GM12878 (cell line): ENCODE measurements at regions not wholly inside any gene's neighbourhood (a gene's known extent, or its start where the extent isn't known, plus 50 kb on each side); places are given as distances from the start of the nearest gene placed in this dataset.

ENCODE experiments used
- ATAC-seq: fragments of 200-7000 bp; cut with Tn5 transposase; 3 replicates; pipeline ENCODE4 v1.9.1; 2020; ENCODE audit warnings: mild to moderate bottlenecking, moderate library complexity
- BruUV-seq: library from RNA; stranded (reverse); fragments of 400-500 nt; replicated peaks from 2 replicates; lab custom pipeline; 2021; lab: Mats Ljungman, UMichigan
- CTCF ChIA-PET: fragments of 300-600 bp; sonication (Branson Sonifier 250); formaldehyde crosslinking; extraction: SDS; loops from one replicate; lab custom pipeline; 2021; ENCODE audit warnings: inconsistent platforms; lab: Yijun Ruan, JAX
- POLR2A ChIA-PET: fragments of 350-600 bp; formaldehyde crosslinking; extraction: SDS; loops from one replicate; lab custom pipeline; 2021; ENCODE audit warnings: inconsistent platforms; lab: Charles Lee
- RAD21 ChIA-PET: fragments of 300-600 bp; sonication (Branson Sonifier 250); formaldehyde crosslinking; loops from one replicate; lab custom pipeline; 2023; ENCODE audit warnings: antibody characterized with exemption; ENCODE audit not compliant: unreplicated experiment; lab: Charles Lee
- SMC1A ChIA-PET: fragments of 300-600 bp; sonication (Branson Sonifier 250); formaldehyde crosslinking; loops from one replicate; lab custom pipeline; 2023; ENCODE audit not compliant: unreplicated experiment, uncharacterized antibody; lab: Charles Lee
- DNase-seq: peaks from one replicate; pipeline ENCODE4 v3.0.0-alpha.2; 2011; ENCODE audit warnings: low read depth, low spot score
- FAIRE-seq: peaks from 3 replicates; lab custom pipeline; 2011; peaks lifted over from hg19 to GRCh38; lab: Jason Lieb, UNC
- H2AFZ ChIP-seq: 2 replicates; pipeline ENCODE4 v1.6.0; 2011; ENCODE audit warnings: low read depth, low read length, control low read depth; ENCODE audit not compliant: control insufficient read depth
- H3K27ac ChIP-seq: 2 replicates; pipeline ENCODE4 v1.5.1; 2011; ENCODE audit warnings: control low read depth; ENCODE audit not compliant: control insufficient read depth, insufficient read depth
- H3K27me3 ChIP-seq, 2 experiments: replicated peaks in 1 of 2; 2 replicates each; pipeline versions ENCODE4 v1.6.0 to v1.6.1; 2011; ENCODE audit warnings: low read length in 1 of 2; ENCODE audit not compliant: control insufficient read depth in 2 of 2, insufficient read depth in 2 of 2
- H3K36me3 ChIP-seq, 2 experiments: 2 replicates each; pipeline ENCODE4 v1.5.1; 2011; ENCODE audit warnings: low read length in 1 of 2; ENCODE audit not compliant: control insufficient read depth in 2 of 2, insufficient read depth in 2 of 2
- H3K4me1 ChIP-seq: 2 replicates; pipeline ENCODE4 v1.6.1; 2011; ENCODE audit warnings: mild to moderate bottlenecking, low read length, moderate library complexity, mixed read lengths; ENCODE audit not compliant: control insufficient read depth, insufficient read depth
- H3K4me2 ChIP-seq: 2 replicates; pipeline ENCODE4 v1.6.0; 2011; ENCODE audit warnings: control low read depth; ENCODE audit not compliant: control insufficient read depth, insufficient read depth
- H3K4me3 ChIP-seq: fragments of 200-600 bp; sonication (generic); 2 replicates; pipeline ENCODE4 v1.5.1; 2016
- H3K79me2 ChIP-seq: 2 replicates; pipeline ENCODE4 v1.6.0; 2011; ENCODE audit warnings: low read length; ENCODE audit not compliant: control insufficient read depth, insufficient read depth
- H3K9ac ChIP-seq: 2 replicates; pipeline ENCODE4 v1.8.0; 2011; ENCODE audit warnings: low read length, control low read depth, mixed read lengths; ENCODE audit not compliant: control insufficient read depth, insufficient read depth
- H3K9me3 ChIP-seq: replicated peaks from 3 replicates; pipeline ENCODE4 v1.5.1; 2011; ENCODE audit warnings: mild to moderate bottlenecking, low read length; ENCODE audit not compliant: control insufficient read depth, insufficient read depth
- H4K20me1 ChIP-seq: 2 replicates; pipeline ENCODE4 v1.6.0; 2011; ENCODE audit not compliant: control insufficient read depth, insufficient read depth
- BACH1 ChIP-seq: fragments of 450-650 bp; IDR thresholded peaks from 2 replicates; pipeline ENCODE4 v1.6.1; 2017; ENCODE audit warnings: mild to moderate bottlenecking, borderline replicate concordance
- CBX3 ChIP-seq: fragments of 200-600 bp; sonication (generic); IDR thresholded peaks from 2 replicates; pipeline ENCODE4 v1.6.1; 2016; ENCODE audit warnings: low read depth, borderline replicate concordance
- EZH2 ChIP-seq: IDR thresholded peaks from 2 replicates; pipeline ENCODE4 v1.6.1; 2012; ENCODE audit warnings: low read depth, mild to moderate bottlenecking, control low read depth, inconsistent platforms, low read length, borderline replicate concordance; ENCODE audit not compliant: control insufficient read depth
- IKZF1 ChIP-seq: fragments of 450-650 bp; conservative IDR thresholded peaks from 2 replicates; pipeline ENCODE4 v1.6.1; 2017; ENCODE audit warnings: antibody characterized with exemption, mild to moderate bottlenecking
- MYC ChIP-seq: IDR thresholded peaks from 2 replicates; pipeline ENCODE4 v1.6.1; 2011; ENCODE audit warnings: mild to moderate bottlenecking, low read length, moderate library complexity, inconsistent platforms; ENCODE audit not compliant: insufficient read depth, insufficient replicate concordance, insufficient read length, severe bottlenecking
- NFYB ChIP-seq: IDR thresholded peaks from 2 replicates; pipeline ENCODE4 v1.6.1; 2011; ENCODE audit warnings: low read depth, mild to moderate bottlenecking, low read length, improper control_type of control experiment, moderate library complexity; ENCODE audit not compliant: insufficient read depth
- NRF1 ChIP-seq: conservative IDR thresholded peaks from 2 replicates; pipeline ENCODE4 v1.6.1; 2011; ENCODE audit warnings: mild to moderate bottlenecking, low read depth, low read length, improper control_type of control experiment
- POLR2AphosphoS5 ChIP-seq: IDR thresholded peaks from 2 replicates; pipeline ENCODE4 v1.6.1; 2011; ENCODE audit warnings: mild to moderate bottlenecking, low read length, inconsistent platforms
- RAD21 ChIP-seq: IDR thresholded peaks from 2 replicates; pipeline ENCODE4 v1.6.1; 2011; ENCODE audit warnings: mild to moderate bottlenecking, low read depth, low read length, moderate library complexity; ENCODE audit not compliant: insufficient read depth
- RAD51 ChIP-seq: fragments of 450-650 bp; IDR thresholded peaks from 2 replicates; pipeline ENCODE4 v1.6.1; 2016; ENCODE audit warnings: moderate library complexity, mild to moderate bottlenecking, inconsistent platforms
- STAT1 ChIP-seq: fragments of 450-650 bp; conservative IDR thresholded peaks from 2 replicates; pipeline ENCODE4 v1.6.1; 2014; ENCODE audit warnings: antibody characterized with exemption, mild to moderate bottlenecking
- TARDBP ChIP-seq: IDR thresholded peaks from 2 replicates; pipeline ENCODE4 v1.6.1; 2016; ENCODE audit warnings: borderline replicate concordance
- WGBS: methylation state at CpG from one replicate; pipeline ENCODE4 v1.1.6; 2016; ENCODE audit warnings: low lambda C conversion rate; ENCODE audit not compliant: insufficient replicate concordance, insufficient coverage; ENCODE audit errors: missing lambda C conversion rate; 5-methylcytosine and 5-hydroxymethylcytosine counted together
- in situ Hi-C: fragments of 300-500 bp; cut with MboI; formaldehyde crosslinking; loops from 9 replicates; pipeline ENCODE4 v1.14.3; 2018; ENCODE audit warnings: mixed read lengths
- intact Hi-C: fragments of 100-400 bp; cut with micrococcal nuclease; formaldehyde crosslinking; loops from one replicate; pipeline ENCODE4 v1.14.2; 2022; ENCODE audit not compliant: unreplicated experiment
- TF ChIP-seq, protein P1 (sequence below): fragments of 450-650 bp; IDR thresholded peaks from 2 replicates; pipeline ENCODE4 v1.6.1; 2017; ENCODE audit warnings: mild to moderate bottlenecking, moderate library complexity

DNA sequence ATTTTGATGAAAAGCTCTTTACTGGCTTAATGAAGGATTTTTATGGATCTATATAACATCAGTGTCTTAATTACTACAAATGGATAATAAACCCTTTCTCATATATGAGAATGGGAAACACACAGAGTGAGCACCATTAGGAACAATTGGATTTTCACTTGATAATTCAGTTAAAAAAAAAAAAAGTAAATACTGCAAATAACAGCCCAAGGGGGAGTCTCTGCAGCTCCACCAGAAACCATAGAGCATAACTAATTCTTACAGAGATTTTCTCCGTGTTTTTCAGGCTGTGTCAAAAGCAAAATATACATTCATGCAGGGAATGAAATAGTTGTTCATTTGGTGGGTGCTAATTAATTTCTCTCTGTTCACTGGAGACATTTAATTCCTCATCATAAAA is 125.3 kb downstream of the EBLN2 start:
- intact Hi-C loops = no loop called here
- in situ Hi-C loops = no loop called here

More for the DNA sequence above, 125.3 kb downstream of the EBLN2 start:
- CTCF ChIA-PET = interaction anchor here (0.8 kb wide), 1 partner anchor 85 kb away, joined by 3 read pairs; no protein-coding TSS in a partner anchor
- Histone ChIP-seq H3K4me1 (no peaks in the 10 kb centered on the region), H3K9ac (no peak overlapping the region), H4K20me1 (no peaks in the 10 kb centered on the region)
- WGBS = 0% methylated on average over 1 of the region's 1 CpG
- no peak for DNase-seq
- SMC1A ChIA-PET = no interaction called here
- POLR2A ChIA-PET = interaction anchor here (0.6 to 0.7 kb wide), 2 partner anchors 10 to 11 kb away, joined by 3 to 7 read pairs; no protein-coding TSS in a partner anchor
- TF ChIP-seq NRF1 (no peak), TARDBP (no peak), EZH2 (no peak), NFYB (no peak), MYC (no peak), POLR2AphosphoS5 (no peak), RAD21 (no peak), IKZF1 (no peak), BACH1 (no peak), CBX3 (no peak), RAD51 (no peak), STAT1 (no peak)
- TF ChIP-seq, protein P1, sequence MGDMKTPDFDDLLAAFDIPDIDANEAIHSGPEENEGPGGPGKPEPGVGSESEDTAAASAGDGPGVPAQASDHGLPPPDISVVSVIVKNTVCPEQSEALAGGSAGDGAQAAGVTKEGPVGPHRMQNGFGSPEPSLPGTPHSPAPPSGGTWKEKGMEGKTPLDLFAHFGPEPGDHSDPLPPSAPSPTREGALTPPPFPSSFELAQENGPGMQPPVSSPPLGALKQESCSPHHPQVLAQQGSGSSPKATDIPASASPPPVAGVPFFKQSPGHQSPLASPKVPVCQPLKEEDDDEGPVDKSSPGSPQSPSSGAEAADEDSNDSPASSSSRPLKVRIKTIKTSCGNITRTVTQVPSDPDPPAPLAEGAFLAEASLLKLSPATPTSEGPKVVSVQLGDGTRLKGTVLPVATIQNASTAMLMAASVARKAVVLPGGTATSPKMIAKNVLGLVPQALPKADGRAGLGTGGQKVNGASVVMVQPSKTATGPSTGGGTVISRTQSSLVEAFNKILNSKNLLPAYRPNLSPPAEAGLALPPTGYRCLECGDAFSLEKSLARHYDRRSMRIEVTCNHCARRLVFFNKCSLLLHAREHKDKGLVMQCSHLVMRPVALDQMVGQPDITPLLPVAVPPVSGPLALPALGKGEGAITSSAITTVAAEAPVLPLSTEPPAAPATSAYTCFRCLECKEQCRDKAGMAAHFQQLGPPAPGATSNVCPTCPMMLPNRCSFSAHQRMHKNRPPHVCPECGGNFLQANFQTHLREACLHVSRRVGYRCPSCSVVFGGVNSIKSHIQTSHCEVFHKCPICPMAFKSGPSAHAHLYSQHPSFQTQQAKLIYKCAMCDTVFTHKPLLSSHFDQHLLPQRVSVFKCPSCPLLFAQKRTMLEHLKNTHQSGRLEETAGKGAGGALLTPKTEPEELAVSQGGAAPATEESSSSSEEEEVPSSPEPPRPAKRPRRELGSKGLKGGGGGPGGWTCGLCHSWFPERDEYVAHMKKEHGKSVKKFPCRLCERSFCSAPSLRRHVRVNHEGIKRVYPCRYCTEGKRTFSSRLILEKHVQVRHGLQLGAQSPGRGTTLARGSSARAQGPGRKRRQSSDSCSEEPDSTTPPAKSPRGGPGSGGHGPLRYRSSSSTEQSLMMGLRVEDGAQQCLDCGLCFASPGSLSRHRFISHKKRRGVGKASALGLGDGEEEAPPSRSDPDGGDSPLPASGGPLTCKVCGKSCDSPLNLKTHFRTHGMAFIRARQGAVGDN = no peak
- TF ChIP-seq, all 136 proteins: peak for 0
- no peaks in the 10 kb centered on the region; a peak in 1 of 4 replicates for H3K27me3 ChIP-seq
- no peak overlapping the region for H3K27ac ChIP-seq
- no peaks in the 10 kb centered on the region for H3K9me3 ChIP-seq
- RAD21 ChIA-PET = no interaction called here
- no peak overlapping the region for H3K4me2 ChIP-seq
- no peaks in the 10 kb centered on the region for H3K36me3 ChIP-seq
- H2AFZ ChIP-seq = no peak overlapping the region
- H3K4me3 ChIP-seq = no peak overlapping the region
- no peaks in the 10 kb centered on the region for H3K79me2 ChIP-seq
- no peak for ATAC-seq
- no TSS peak for BruUV-seq
- no peak for FAIRE-seq
